GM12875 (cell line): ENCODE measurements at regions not wholly inside any gene's neighbourhood (a gene's known extent, or its start where the extent isn't known, plus 50 kb on each side); places are given as distances from the start of the nearest gene placed in this dataset.

Source experiments
- H3K4me3 ChIP-seq: one replicate; pipeline ENCODE4 v1.5.1; 2011; ENCODE audit warnings: low read depth, low read length, control low read depth
- CTCF ChIP-seq: IDR thresholded peaks from 2 replicates; pipeline ENCODE4 v1.5.1; 2011; ENCODE audit warnings: low read depth, mild to moderate bottlenecking, control low read depth, inconsistent platforms, low read length, moderate library complexity, borderline replicate concordance; ENCODE audit not compliant: insufficient read depth

GRCh38 chr2:49355611-49356010 lies 201.3 kb upstream of the FSHR start:
- TF ChIP-seq CTCF: no peak

GRCh38 chr2:49351560-49351959 lies 197.2 kb upstream of the FSHR start:
- TF ChIP-seq CTCF: no peak
- no peak overlapping the region for H3K4me3 ChIP-seq

More at GRCh38 chr2:49355611-49356010, 201.3 kb upstream of the FSHR start:
- no peak overlapping the region for H3K4me3 ChIP-seq

GRCh38 chr2:49343638-49344037 lies 189.3 kb upstream of the FSHR start:
- H3K4me3 ChIP-seq: no peak overlapping the region
- TF ChIP-seq CTCF: no peak

- no peak for TF ChIP-seq CTCF
- H3K4me3 ChIP-seq: no peak overlapping the region
These were observed 187.8 kb upstream of the FSHR start for GRCh38 chr2:49342156-49342555.

- TF ChIP-seq CTCF: no peak
These were observed 181.2 kb upstream of the FSHR start for GRCh38 chr2:49335546-49335945.

GRCh38 chr2:49332415-49332814 lies 178.1 kb upstream of the FSHR start:
- H3K4me3 ChIP-seq: no peak overlapping the region
- TF ChIP-seq CTCF: no peak

More at GRCh38 chr2:49335546-49335945, 181.2 kb upstream of the FSHR start:
- H3K4me3 ChIP-seq: no peak overlapping the region

- H3K4me3 ChIP-seq: no peak overlapping the region
- no peak for TF ChIP-seq CTCF
These were observed 164.2 kb upstream of the FSHR start for GRCh38 chr2:49318531-49318930.
